Keratinocyte (primary cell): ENCODE measurements at regions not wholly inside any gene's neighbourhood (a gene's known extent, or its start where the extent isn't known, plus 50 kb on each side); places are given as distances from the start of the nearest gene placed in this dataset.

ENCODE experiments used
- DNase-seq: peaks from one replicate; pipeline ENCODE4 v3.0.0-alpha.2; 2011; ENCODE audit warnings: low read depth, missing footprints, low spot score
- FAIRE-seq: peaks from 2 replicates; lab custom pipeline; 2011; peaks lifted over from hg19 to GRCh38; lab: Jason Lieb, UNC
- H2AFZ ChIP-seq: 2 replicates; pipeline ENCODE4 v1.6.0; 2012; ENCODE audit warnings: low read length, control low read depth, inconsistent platforms; ENCODE audit not compliant: control insufficient read depth
- H3K27ac ChIP-seq: 2 replicates; pipeline ENCODE4 v1.5.1; 2011; ENCODE audit warnings: low read length; ENCODE audit not compliant: control insufficient read depth, insufficient read depth
- H3K27me3 ChIP-seq: 3 replicates; pipeline ENCODE4 v1.6.0; 2011; ENCODE audit warnings: low read length; ENCODE audit not compliant: control insufficient read depth, insufficient read depth; ENCODE audit errors: extremely low read depth
- H3K36me3 ChIP-seq, 2 experiments: 2 replicates in 1 of 2; 3 replicates in 1 of 2; pipeline ENCODE4 v1.5.1; 2011; ENCODE audit warnings: low read length in 2 of 2, mild to moderate bottlenecking in 1 of 2; ENCODE audit not compliant: control insufficient read depth in 2 of 2, insufficient read depth in 2 of 2; ENCODE audit errors: extremely low read depth in 1 of 2
- H3K4me1 ChIP-seq: 3 replicates; pipeline ENCODE4 v1.5.1; 2011; ENCODE audit warnings: low read length; ENCODE audit not compliant: control insufficient read depth, insufficient read depth; ENCODE audit errors: extremely low read depth
- H3K4me2 ChIP-seq: 3 replicates; pipeline ENCODE4 v1.6.0; 2011; ENCODE audit warnings: low read depth, low read length; ENCODE audit not compliant: control insufficient read depth, insufficient read depth; ENCODE audit errors: extremely low read depth
- H3K4me3 ChIP-seq, 3 experiments: fragments of 200-600 bp in 1 of 3; sonication (generic) in 1 of 3; 2 replicates in 2 of 3; 3 replicates in 1 of 3; pipeline ENCODE4 v1.5.1; 2011 to 2016; ENCODE audit warnings: low read length in 3 of 3, mild to moderate bottlenecking in 3 of 3, control low read depth in 2 of 3, inconsistent platforms in 1 of 3, low read depth in 1 of 3, mixed read lengths in 1 of 3, mixed run types in 1 of 3, moderate library complexity in 1 of 3; ENCODE audit not compliant: control insufficient read depth in 2 of 3, insufficient read depth in 2 of 3; ENCODE audit errors: extremely low read depth in 1 of 3
- H3K79me2 ChIP-seq: 2 replicates; pipeline ENCODE4 v1.6.0; 2012; ENCODE audit warnings: low read length; ENCODE audit not compliant: control insufficient read depth, insufficient read depth
- H3K9ac ChIP-seq: 3 replicates; pipeline ENCODE4 v1.6.0; 2011; ENCODE audit warnings: low read length; ENCODE audit not compliant: control insufficient read depth, insufficient read depth; ENCODE audit errors: extremely low read depth
- H3K9me1 ChIP-seq: 3 replicates; pipeline ENCODE4 v1.6.0; 2011; ENCODE audit warnings: low read length; ENCODE audit not compliant: control insufficient read depth, insufficient read depth; ENCODE audit errors: extremely low read depth
- H3K9me3 ChIP-seq: 2 replicates; pipeline ENCODE4 v1.5.1; 2012; ENCODE audit warnings: low read depth, low read length; ENCODE audit not compliant: control insufficient read depth
- H4K20me1 ChIP-seq: 3 replicates; pipeline ENCODE4 v1.6.0; 2011; ENCODE audit warnings: low read length; ENCODE audit not compliant: control insufficient read depth, insufficient read depth; ENCODE audit errors: extremely low read depth
- EZH2 ChIP-seq: IDR thresholded peaks from one replicate; pipeline ENCODE4 v1.6.1; 2012; ENCODE audit warnings: inconsistent platforms, mild to moderate bottlenecking, low read length, moderate library complexity
- dilution Hi-C: fragments of 300-500 bp; cut with MboI; formaldehyde crosslinking; loops from one replicate; pipeline ENCODE4 v1.7.0; 2020; ENCODE audit warnings: low sequenced_read_pairs; ENCODE audit not compliant: extremely low pct_ligation_motif_present
- TF ChIP-seq, protein P1 (sequence below), 3 experiments: IDR thresholded peaks in 1 of 3; conservative IDR thresholded peaks in 1 of 3; optimal IDR thresholded peaks in 1 of 3; 2 replicates in 2 of 3; 3 replicates in 1 of 3; pipeline versions ENCODE3 to v1.5.1; 2011; ENCODE audit warnings: low read length in 3 of 3, mild to moderate bottlenecking in 3 of 3, moderate library complexity in 2 of 3, control low read depth in 1 of 3, inconsistent platforms in 1 of 3; ENCODE audit not compliant: insufficient read depth in 2 of 3; ENCODE audit errors: extremely low read depth in 1 of 3

GRCh38 chr13:80688593-80688992, 347.7 kb upstream of the SPRY2 start:
- Histone ChIP-seq H3K9ac (no peak overlapping the region), H3K4me3 (no peak overlapping the region), H3K9me3 (no peaks in the 10 kb centered on the region), H3K79me2 (no peaks in the 10 kb centered on the region), H2AFZ (no peak overlapping the region), H3K4me1 (no peaks in the 10 kb centered on the region), H3K27ac (no peak overlapping the region), H3K27me3 (no peaks in the 10 kb centered on the region), H4K20me1 (no peaks in the 10 kb centered on the region), H3K36me3 (no peaks in the 10 kb centered on the region), H3K9me1 (no peaks in the 10 kb centered on the region), H3K4me2 (no peak overlapping the region)
- dilution Hi-C loops = no loop called here
- no peak for DNase-seq
- no peak for FAIRE-seq
- TF ChIP-seq, protein P1, sequence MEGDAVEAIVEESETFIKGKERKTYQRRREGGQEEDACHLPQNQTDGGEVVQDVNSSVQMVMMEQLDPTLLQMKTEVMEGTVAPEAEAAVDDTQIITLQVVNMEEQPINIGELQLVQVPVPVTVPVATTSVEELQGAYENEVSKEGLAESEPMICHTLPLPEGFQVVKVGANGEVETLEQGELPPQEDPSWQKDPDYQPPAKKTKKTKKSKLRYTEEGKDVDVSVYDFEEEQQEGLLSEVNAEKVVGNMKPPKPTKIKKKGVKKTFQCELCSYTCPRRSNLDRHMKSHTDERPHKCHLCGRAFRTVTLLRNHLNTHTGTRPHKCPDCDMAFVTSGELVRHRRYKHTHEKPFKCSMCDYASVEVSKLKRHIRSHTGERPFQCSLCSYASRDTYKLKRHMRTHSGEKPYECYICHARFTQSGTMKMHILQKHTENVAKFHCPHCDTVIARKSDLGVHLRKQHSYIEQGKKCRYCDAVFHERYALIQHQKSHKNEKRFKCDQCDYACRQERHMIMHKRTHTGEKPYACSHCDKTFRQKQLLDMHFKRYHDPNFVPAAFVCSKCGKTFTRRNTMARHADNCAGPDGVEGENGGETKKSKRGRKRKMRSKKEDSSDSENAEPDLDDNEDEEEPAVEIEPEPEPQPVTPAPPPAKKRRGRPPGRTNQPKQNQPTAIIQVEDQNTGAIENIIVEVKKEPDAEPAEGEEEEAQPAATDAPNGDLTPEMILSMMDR (optimal IDR thresholded peaks at IDR 0.05 in 1 of 3, IDR thresholded peaks at IDR 0.05 in 1 of 3, conservative IDR thresholded peaks at IDR 0.05 in 1 of 3; ENCODE audit: extremely low read depth in 1 of 3, insufficient read depth in 2 of 3, low read length in 3 of 3) = no peak
- TF ChIP-seq EZH2 = no peak

- H3K9me3 ChIP-seq = no peaks in the 10 kb centered on the region
- H3K27ac ChIP-seq = no peak overlapping the region
- H4K20me1 ChIP-seq = no peaks in the 10 kb centered on the region
- dilution Hi-C loops = no loop called here
- no peak overlapping the region for H3K9ac ChIP-seq
- TF ChIP-seq EZH2 = no peak
- TF ChIP-seq, protein P1 (optimal IDR thresholded peaks at IDR 0.05 in 1 of 3, IDR thresholded peaks at IDR 0.05 in 1 of 3, conservative IDR thresholded peaks at IDR 0.05 in 1 of 3; ENCODE audit: extremely low read depth in 1 of 3, insufficient read depth in 2 of 3, low read length in 3 of 3) = no peak
- H3K4me3 ChIP-seq = no peak overlapping the region
- H2AFZ ChIP-seq = no peak overlapping the region
- no peak overlapping the region for H3K4me2 ChIP-seq
- H3K79me2 ChIP-seq = no peaks in the 10 kb centered on the region
- H3K36me3 ChIP-seq = no peaks in the 10 kb centered on the region
- FAIRE-seq (no peak), DNase-seq (no peak)
- H3K9me1 ChIP-seq = no peaks in the 10 kb centered on the region
- H3K4me1 ChIP-seq = no peaks in the 10 kb centered on the region
- H3K27me3 ChIP-seq = no peaks in the 10 kb centered on the region
Observed at GRCh38 chr13:80685942-80686341, 345.0 kb upstream of the SPRY2 start.
